HCT116 (cell line): ENCODE measurements at regions not wholly inside any gene's neighbourhood (a gene's known extent, or its start where the extent isn't known, plus 50 kb on each side); places are given as distances from the start of the nearest gene placed in this dataset.

Source experiments
- CEBPB ChIP-seq: IDR thresholded peaks from 2 replicates; pipeline ENCODE4 v1.6.1; 2012; ENCODE audit warnings: low read depth
- EZH2phosphoT487 ChIP-seq: fragments of 200-600 bp; IDR thresholded peaks from 2 replicates; pipeline ENCODE4 v1.6.1; 2018; ENCODE audit warnings: antibody characterized with exemption, borderline replicate concordance
- FOSL1 ChIP-seq: IDR thresholded peaks from 2 replicates; pipeline ENCODE4 v1.6.1; 2012; ENCODE audit warnings: low read depth
- MAX ChIP-seq: IDR thresholded peaks from 2 replicates; pipeline ENCODE4 v1.6.1; 2012
- POLR2AphosphoS5 ChIP-seq: IDR thresholded peaks from 2 replicates; pipeline ENCODE4 v1.6.1; 2011; ENCODE audit warnings: mild to moderate bottlenecking, low read depth, low read length, moderate library complexity
- RAD21 ChIP-seq: IDR thresholded peaks from 2 replicates; pipeline ENCODE4 v1.6.1; 2012; ENCODE audit warnings: low read depth, mild to moderate bottlenecking
- SP1 ChIP-seq: IDR thresholded peaks from 2 replicates; pipeline ENCODE4 v1.6.1; 2012; ENCODE audit warnings: low read depth
- TF ChIP-seq, protein P1 (sequence below), 3 experiments: fragments of 200-600 bp in 1 of 3; sonication (generic) in 1 of 3; IDR thresholded peaks in 2 of 3; conservative IDR thresholded peaks in 1 of 3; 2 replicates each; pipeline ENCODE4 v1.5.1; 2012 to 2017; ENCODE audit warnings: low read depth in 2 of 3, low read length in 2 of 3, antibody characterized with exemption in 1 of 3, borderline replicate concordance in 1 of 3, control low read depth in 1 of 3, mild to moderate bottlenecking in 1 of 3, mixed read lengths in 1 of 3, mixed run types in 1 of 3, moderate library complexity in 1 of 3; ENCODE audit not compliant: insufficient read depth in 1 of 3
- TF ChIP-seq, protein P2 (sequence below): IDR thresholded peaks from 2 replicates; pipeline ENCODE4 v1.6.1; 2012

GRCh38 chr7:108669958-108670357, 100.3 kb downstream of the DNAJB9 start:
- TF ChIP-seq EZH2phosphoT487 (no peak), RAD21 (no peak), MAX (no peak), CEBPB (no peak), POLR2AphosphoS5 (no peak), SP1 (no peak), FOSL1 (no peak)
- TF ChIP-seq, protein P1, sequence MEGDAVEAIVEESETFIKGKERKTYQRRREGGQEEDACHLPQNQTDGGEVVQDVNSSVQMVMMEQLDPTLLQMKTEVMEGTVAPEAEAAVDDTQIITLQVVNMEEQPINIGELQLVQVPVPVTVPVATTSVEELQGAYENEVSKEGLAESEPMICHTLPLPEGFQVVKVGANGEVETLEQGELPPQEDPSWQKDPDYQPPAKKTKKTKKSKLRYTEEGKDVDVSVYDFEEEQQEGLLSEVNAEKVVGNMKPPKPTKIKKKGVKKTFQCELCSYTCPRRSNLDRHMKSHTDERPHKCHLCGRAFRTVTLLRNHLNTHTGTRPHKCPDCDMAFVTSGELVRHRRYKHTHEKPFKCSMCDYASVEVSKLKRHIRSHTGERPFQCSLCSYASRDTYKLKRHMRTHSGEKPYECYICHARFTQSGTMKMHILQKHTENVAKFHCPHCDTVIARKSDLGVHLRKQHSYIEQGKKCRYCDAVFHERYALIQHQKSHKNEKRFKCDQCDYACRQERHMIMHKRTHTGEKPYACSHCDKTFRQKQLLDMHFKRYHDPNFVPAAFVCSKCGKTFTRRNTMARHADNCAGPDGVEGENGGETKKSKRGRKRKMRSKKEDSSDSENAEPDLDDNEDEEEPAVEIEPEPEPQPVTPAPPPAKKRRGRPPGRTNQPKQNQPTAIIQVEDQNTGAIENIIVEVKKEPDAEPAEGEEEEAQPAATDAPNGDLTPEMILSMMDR (IDR thresholded peaks at IDR 0.05 in 2 of 3, conservative IDR thresholded peaks at IDR 0.05 in 1 of 3; ENCODE audit: borderline replicate concordance in 1 of 3, insufficient read depth in 1 of 3, low read depth in 2 of 3, low read length in 2 of 3) = no peak
- TF ChIP-seq, protein P2, sequence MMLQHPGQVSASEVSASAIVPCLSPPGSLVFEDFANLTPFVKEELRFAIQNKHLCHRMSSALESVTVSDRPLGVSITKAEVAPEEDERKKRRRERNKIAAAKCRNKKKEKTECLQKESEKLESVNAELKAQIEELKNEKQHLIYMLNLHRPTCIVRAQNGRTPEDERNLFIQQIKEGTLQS = no peak
